GM23248 (cell line): ENCODE measurements at regions not wholly inside any gene's neighbourhood (a gene's known extent, or its start where the extent isn't known, plus 50 kb on each side); places are given as distances from the start of the nearest gene placed in this dataset.

Experiments
- EZH2 ChIP-seq: fragments of 200-600 bp; sonication (generic); IDR thresholded peaks from 2 replicates; pipeline ENCODE4 v1.6.1; 2018; ENCODE audit warnings: antibody characterized with exemption, mild to moderate bottlenecking; ENCODE audit not compliant: insufficient read depth, poor library complexity, severe bottlenecking
- EZH2phosphoT487 ChIP-seq: fragments of 200-600 bp; sonication (generic); IDR thresholded peaks from 2 replicates; pipeline ENCODE4 v1.6.1; 2018; ENCODE audit warnings: antibody characterized with exemption, moderate library complexity, mild to moderate bottlenecking, low read depth; ENCODE audit not compliant: insufficient read depth

GRCh38 chr12:13661005-13661887 lies 320.2 kb downstream of the GRIN2B start:
- TF ChIP-seq EZH2phosphoT487, result no peak
- no peak for TF ChIP-seq EZH2
